T1000 (cell line): ENCODE measurements at regions not wholly inside any gene's neighbourhood (a gene's known extent, or its start where the extent isn't known, plus 50 kb on each side); places are given as distances from the start of the nearest gene placed in this dataset.
"Not testable (repeated sequence)": the region's sequence is repeated elsewhere in the genome, so short reads cannot be mapped to it uniquely, and the experiment has no call there.

Experiments used
- DNase-seq: peaks from one replicate; lab custom pipeline; 2025; ENCODE audit warnings: mixed read lengths; lab: John Stamatoyannopoulos, UW

GRCh38 chr3:15851735-15852134 is 54.0 kb upstream of the ANKRD28 start:
- DNase-seq, result no peak

- no peak for DNase-seq
These were observed 61.0 kb upstream of the ANKRD28 start for GRCh38 chr3:15858547-15859506.

- peak; percentile 64 for DNase-seq
These were observed 61.8 kb upstream of the ANKRD28 start for GRCh38 chr3:15859507-15860013.

GRCh38 chr3:15860014-15860934 is 62.5 kb upstream of the ANKRD28 start:
- DNase-seq, result no peak

DNA sequence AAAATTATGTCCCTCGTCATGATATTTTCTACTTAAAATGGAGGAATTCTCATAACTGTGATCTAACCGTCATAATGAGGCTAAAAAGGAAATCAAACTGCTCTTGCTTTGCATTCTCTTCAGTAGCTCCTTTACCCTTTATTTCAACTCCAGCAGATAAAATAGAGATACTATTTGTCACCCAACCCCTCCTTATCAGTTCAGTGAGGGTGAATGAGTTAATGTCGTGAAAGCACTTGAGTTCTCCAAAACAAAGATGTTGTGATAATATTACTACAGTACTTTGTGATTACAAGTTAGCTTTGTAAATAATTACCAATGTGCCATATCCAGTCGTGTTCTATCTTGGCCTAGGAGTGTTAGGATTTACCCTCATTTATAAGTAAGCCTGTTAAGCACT is 63.4 kb upstream of the ANKRD28 start:
- DNase-seq, result no peak

DNA sequence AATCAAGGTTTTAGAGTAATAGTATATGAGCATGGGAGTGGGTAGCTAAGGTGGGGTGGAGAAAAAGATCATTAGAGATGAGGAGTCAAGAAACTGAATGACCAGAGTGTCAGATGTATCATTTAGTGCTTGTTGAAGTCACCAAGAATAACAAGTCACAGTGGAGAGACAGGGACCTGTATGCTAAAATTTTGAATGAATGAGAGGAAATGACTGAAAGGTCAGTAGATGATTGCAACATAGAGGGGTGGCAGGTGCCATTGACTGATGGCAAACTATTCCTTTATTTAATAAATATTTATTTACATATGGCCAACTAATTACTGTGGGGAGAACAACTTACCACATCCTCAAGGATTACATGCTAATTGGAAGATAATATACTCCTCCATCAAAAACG is 75.0 kb upstream of the ANKRD28 start:
- DNase-seq, result no peak

DNA sequence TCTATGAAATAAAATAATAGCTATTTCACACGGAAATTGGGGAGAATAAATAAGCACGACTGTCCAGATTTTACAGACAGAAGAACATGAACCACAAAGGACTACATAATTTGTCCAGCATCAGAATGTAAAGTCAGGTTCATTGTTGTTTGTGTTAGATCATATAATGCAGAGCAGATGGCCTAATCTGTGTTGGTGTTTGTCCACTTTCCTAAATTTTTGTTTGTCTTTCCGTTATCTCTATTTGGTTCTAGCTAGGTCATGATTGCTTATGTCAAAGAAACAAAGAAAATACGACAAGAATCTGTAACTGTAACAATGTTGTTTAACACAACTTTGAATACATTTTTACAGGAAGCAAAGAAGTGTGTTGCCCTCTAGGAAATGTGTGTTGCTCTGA is 75.6 kb upstream of the ANKRD28 start:
- DNase-seq, result no peak

- DNase-seq, result no peak
These were observed 77.4 kb upstream of the ANKRD28 start for GRCh38 chr3:15875016-15875689.

DNA sequence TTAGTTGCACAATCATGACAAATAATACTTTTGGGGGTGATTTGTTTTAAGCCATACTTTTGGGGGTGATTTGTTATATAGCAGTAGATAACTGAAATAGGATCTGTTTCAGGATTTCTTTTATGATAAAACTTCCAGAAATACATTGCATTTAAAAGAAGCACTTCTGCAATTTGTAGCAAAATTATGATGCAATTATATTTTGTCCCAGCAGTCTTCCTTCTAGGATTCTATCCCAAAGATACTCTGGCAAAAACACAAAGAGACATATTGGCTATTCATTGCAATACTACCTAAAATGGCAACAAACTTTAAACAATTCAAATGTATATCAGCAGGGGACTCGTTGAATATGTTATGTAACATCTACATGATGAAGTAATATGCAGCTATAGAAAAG is 78.9 kb upstream of the ANKRD28 start:
- no peak for DNase-seq

DNA sequence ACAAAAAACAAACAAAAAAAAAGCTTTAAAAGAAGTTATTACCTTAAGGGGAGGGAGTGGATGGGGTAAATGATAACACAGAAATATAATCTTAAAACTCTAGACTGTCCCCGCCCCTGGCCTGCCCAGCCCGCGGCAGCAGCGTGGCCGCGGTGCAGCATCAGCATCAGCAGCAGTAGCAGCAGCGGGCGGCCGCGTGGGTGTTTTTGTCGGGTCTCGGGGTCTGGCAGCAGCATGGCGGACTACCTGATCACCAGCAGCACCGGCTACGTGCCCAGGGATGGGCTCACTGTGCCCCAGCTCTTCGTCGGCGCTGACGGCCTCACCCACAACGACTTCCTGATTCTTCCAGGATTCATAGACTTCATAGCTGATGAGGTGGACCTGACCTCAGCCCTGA is 80.0 kb upstream of the ANKRD28 start:
- no peak for DNase-seq

GRCh38 chr3:15879787-15880186 is 82.0 kb upstream of the ANKRD28 start:
- not testable (repeated sequence) for DNase-seq

- DNase-seq, result no peak
These were observed 84.8 kb upstream of the ANKRD28 start for GRCh38 chr3:15882577-15882976.

- DNase-seq, result no peak
These were observed 86.4 kb upstream of the ANKRD28 start for GRCh38 chr3:15884132-15884531.

GRCh38 chr3:15886521-15886920 is 88.7 kb upstream of the ANKRD28 start:
- DNase-seq, result no peak

GRCh38 chr3:15887261-15887660 is 89.5 kb upstream of the ANKRD28 start:
- DNase-seq, result no peak

DNA sequence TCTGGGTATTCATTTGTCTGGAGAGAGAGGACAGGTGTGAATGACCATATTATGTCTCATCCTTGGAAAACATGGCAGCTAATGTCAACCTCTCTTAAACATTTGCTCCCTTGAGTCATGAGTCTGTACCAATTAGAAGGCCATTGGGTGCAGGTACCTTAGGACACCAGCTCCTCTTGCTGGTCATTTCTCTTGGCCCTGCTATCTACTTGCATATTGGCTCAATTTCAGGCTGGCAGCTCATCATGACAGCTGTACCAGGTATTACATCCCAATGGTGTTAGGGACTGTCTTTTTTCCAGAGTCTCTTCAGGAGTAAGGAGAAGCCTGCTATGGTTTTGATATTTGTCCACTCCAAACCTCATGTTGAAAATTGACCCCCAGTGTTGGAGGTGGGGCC is 92.2 kb upstream of the ANKRD28 start:
- DNase-seq, result no peak

- DNase-seq, result no peak
These were observed 94.8 kb upstream of the ANKRD28 start for GRCh38 chr3:15892311-15893227.

GRCh38 chr3:15894382-15894781 is 96.6 kb upstream of the ANKRD28 start:
- DNase-seq, result no peak

- no peak for DNase-seq
These were observed 98.7 kb upstream of the ANKRD28 start for GRCh38 chr3:15896500-15896899.

DNA sequence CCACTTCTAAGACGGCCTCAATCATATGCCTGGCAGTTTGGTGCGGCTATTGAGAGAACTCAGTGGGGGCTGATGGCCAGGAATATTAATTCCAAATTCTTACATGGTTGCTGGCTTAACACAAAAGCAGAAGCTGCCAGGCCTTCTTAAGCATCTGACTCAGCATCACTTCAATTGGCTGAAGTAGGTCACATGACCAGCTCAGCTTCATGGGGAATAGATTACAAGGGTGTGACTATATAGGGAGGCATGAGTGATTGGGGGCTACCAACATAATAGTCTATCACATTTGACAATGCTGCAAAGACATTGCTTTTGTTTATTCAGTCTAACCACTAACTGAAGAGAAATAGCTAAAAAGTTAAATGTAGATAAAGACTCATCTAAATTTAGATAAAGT is 101.6 kb upstream of the ANKRD28 start:
- peak; percentile 10 for DNase-seq

GRCh38 chr3:15903164-15903563 is 105.4 kb upstream of the ANKRD28 start:
- DNase-seq, result no peak
